GM18951 (cell line): ENCODE measurements at regions not wholly inside any gene's neighbourhood (a gene's known extent, or its start where the extent isn't known, plus 50 kb on each side); places are given as distances from the start of the nearest gene placed in this dataset.

Experiments
- POLR2A ChIP-seq: IDR thresholded peaks from 4 replicates; pipeline ENCODE4 v1.6.1; 2011; ENCODE audit warnings: mild to moderate bottlenecking; ENCODE audit not compliant: insufficient read length, insufficient read depth; ENCODE audit errors: extremely low read depth
- in situ Hi-C: fragments of 300-500 bp; cut with MboI; formaldehyde crosslinking; loops from one replicate; pipeline ENCODE4 v1.12.0; 2022; ENCODE audit warnings: low sequenced_read_pairs, mixed read lengths, inconsistent platforms; ENCODE audit not compliant: unreplicated experiment

- no peak for TF ChIP-seq POLR2A
- in situ Hi-C loops: no loop called here
These were observed 193.5 kb downstream of the ACTL7B start for GRCh38 chr9:108662091-108662875.

GRCh38 chr9:108656566-108656965, 199.2 kb downstream of the ACTL7B start:
- TF ChIP-seq POLR2A: no peak
- in situ Hi-C loops: no loop called here

GRCh38 chr9:108655818-108656217, 200.0 kb downstream of the ACTL7B start:
- no peak for TF ChIP-seq POLR2A
- in situ Hi-C loops: no loop called here

- no peak for TF ChIP-seq POLR2A
- in situ Hi-C loops: no loop called here
These were observed 201.2 kb downstream of the ACTL7B start for GRCh38 chr9:108654566-108654965.

GRCh38 chr9:108652851-108653250, 202.9 kb downstream of the ACTL7B start:
- TF ChIP-seq POLR2A: no peak
- in situ Hi-C loops: no loop called here

GRCh38 chr9:108650826-108651225, 205.0 kb downstream of the ACTL7B start:
- no peak for TF ChIP-seq POLR2A
- in situ Hi-C loops: no loop called here

GRCh38 chr9:108645520-108645919, 210.3 kb downstream of the ACTL7B start:
- in situ Hi-C loops: no loop called here
- no peak for TF ChIP-seq POLR2A

GRCh38 chr9:108643731-108644510, 211.9 kb downstream of the ACTL7B start:
- in situ Hi-C loops: no loop called here
- no peak for TF ChIP-seq POLR2A

- TF ChIP-seq POLR2A: no peak
- in situ Hi-C loops: no loop called here
These were observed 212.9 kb downstream of the ACTL7B start for GRCh38 chr9:108642871-108643270.

GRCh38 chr9:108640230-108640629, 215.6 kb downstream of the ACTL7B start:
- TF ChIP-seq POLR2A: no peak
- in situ Hi-C loops: no loop called here

GRCh38 chr9:108639696-108640095, 216.1 kb downstream of the ACTL7B start:
- TF ChIP-seq POLR2A: no peak
- in situ Hi-C loops: no loop called here

GRCh38 chr9:108639091-108639490, 216.7 kb downstream of the ACTL7B start:
- TF ChIP-seq POLR2A: no peak
- in situ Hi-C loops: no loop called here

- no peak for TF ChIP-seq POLR2A
These were observed 218.4 kb downstream of the ACTL7B start for GRCh38 chr9:108637340-108637739.

GRCh38 chr9:108636013-108636412, 219.8 kb downstream of the ACTL7B start:
- in situ Hi-C loops: no loop called here
- TF ChIP-seq POLR2A: no peak

More at GRCh38 chr9:108637340-108637739, 218.4 kb downstream of the ACTL7B start:
- in situ Hi-C loops: no loop called here
